SK-N-SH treated with all-trans-retinoic acid at 6 μM for 48 hours (cell line): ENCODE measurements at regions not wholly inside any gene's neighbourhood (a gene's known extent, or its start where the extent isn't known, plus 50 kb on each side); places are given as distances from the start of the nearest gene placed in this dataset.

ENCODE experiments used
- ATAC-seq: fragments of 200-7000 bp; cut with Tn5 transposase; 3 replicates; pipeline ENCODE4 v1.9.1; 2020; ENCODE audit warnings: mild to moderate bottlenecking, moderate library complexity
- BACH2 ChIP-seq: fragments of 250-450 bp; sonication (Bioruptor Pico); IDR thresholded peaks from 2 replicates; pipeline ENCODE4 v1.9.0; 2021; ENCODE audit warnings: mild to moderate bottlenecking, borderline replicate concordance
- CREB5 ChIP-seq: fragments of 250-450 bp; sonication (Bioruptor Pico); IDR thresholded peaks from 2 replicates; pipeline ENCODE4 v1.5.1; 2020; ENCODE audit warnings: low read depth, mild to moderate bottlenecking, moderate library complexity
- CSRNP3 ChIP-seq: fragments of 250-450 bp; sonication (Bioruptor Pico); IDR thresholded peaks from 2 replicates; pipeline ENCODE4 v1.5.1; 2021; ENCODE audit warnings: mild to moderate bottlenecking, moderate library complexity
- ESRRG ChIP-seq: fragments of 250-450 bp; sonication (Bioruptor Pico); IDR thresholded peaks from 2 replicates; pipeline ENCODE4 v1.6.1; 2021; ENCODE audit warnings: mild to moderate bottlenecking
- GLIS3 ChIP-seq: fragments of 250-450 bp; sonication (Bioruptor Pico); IDR thresholded peaks from 2 replicates; pipeline ENCODE4 v1.5.0; 2020; ENCODE audit warnings: mild to moderate bottlenecking, moderate library complexity
- ISL1 ChIP-seq: fragments of 250-450 bp; sonication (Bioruptor Pico); IDR thresholded peaks from 2 replicates; pipeline ENCODE4 v2.1.2; 2022; ENCODE audit warnings: mild to moderate bottlenecking, moderate library complexity
- OSR1 ChIP-seq: fragments of 250-450 bp; sonication (Bioruptor Pico); IDR thresholded peaks from 2 replicates; pipeline ENCODE4 v1.8.0; 2022; ENCODE audit warnings: moderate library complexity, mild to moderate bottlenecking, inconsistent platforms
- PATZ1 ChIP-seq: fragments of 250-450 bp; sonication (Bioruptor Pico); IDR thresholded peaks from 2 replicates; pipeline ENCODE4 v1.8.0; 2020; ENCODE audit warnings: mild to moderate bottlenecking, moderate library complexity, borderline replicate concordance
- PPARA ChIP-seq: fragments of 250-450 bp; sonication (Bioruptor Pico); IDR thresholded peaks from 2 replicates; pipeline ENCODE4 v1.5.0; 2020; ENCODE audit warnings: mild to moderate bottlenecking, borderline replicate concordance
- RARB ChIP-seq: fragments of 250-450 bp; sonication (Bioruptor Pico); IDR thresholded peaks from 2 replicates; pipeline ENCODE4 v1.8.0; 2021; ENCODE audit warnings: mild to moderate bottlenecking, moderate library complexity
- SNAI2 ChIP-seq: fragments of 250-450 bp; sonication (Bioruptor Pico); IDR thresholded peaks from 2 replicates; pipeline ENCODE4 v1.5.0; 2020; ENCODE audit warnings: mild to moderate bottlenecking, moderate library complexity
- TOX ChIP-seq: fragments of 250-450 bp; sonication (Bioruptor Pico); IDR thresholded peaks from 2 replicates; pipeline ENCODE4 v1.8.0; 2021; ENCODE audit warnings: mild to moderate bottlenecking, moderate library complexity, borderline replicate concordance
- TSHZ2 ChIP-seq: fragments of 250-450 bp; sonication (Bioruptor Pico); IDR thresholded peaks from 2 replicates; pipeline ENCODE4 v1.5.0; 2020; ENCODE audit warnings: mild to moderate bottlenecking, moderate library complexity
- ZC3H10 ChIP-seq: fragments of 250-450 bp; sonication (Bioruptor Pico); IDR thresholded peaks from 2 replicates; pipeline ENCODE4 v1.5.1; 2021; ENCODE audit warnings: mild to moderate bottlenecking, moderate library complexity
- ZFP3 ChIP-seq: fragments of 250-450 bp; sonication (Bioruptor Pico); IDR thresholded peaks from 2 replicates; pipeline ENCODE4 v1.5.0; 2020; ENCODE audit warnings: mild to moderate bottlenecking, moderate library complexity
- ZFP30 ChIP-seq: fragments of 450-650 bp; formaldehyde crosslinking; IDR thresholded peaks from 2 replicates; pipeline ENCODE4 v1.5.0; 2022; ENCODE audit warnings: mild to moderate bottlenecking, moderate library complexity
- ZNF70 ChIP-seq: fragments of 450-650 bp; formaldehyde crosslinking; IDR thresholded peaks from 2 replicates; pipeline ENCODE4 v1.5.0; 2020; ENCODE audit warnings: mild to moderate bottlenecking, moderate library complexity
- ZNF8 ChIP-seq: fragments of 450-650 bp; formaldehyde crosslinking; IDR thresholded peaks from 2 replicates; pipeline ENCODE4 v1.5.0; 2020; ENCODE audit warnings: mild to moderate bottlenecking, moderate library complexity

GRCh38 chr14:34283590-34283989 lies 178.4 kb downstream of the SPTSSA start:
- TF ChIP-seq SNAI2 (CRISPR knock-in tag) (no peak), PATZ1 (CRISPR knock-in tag) (no peak), TSHZ2 (CRISPR knock-in tag) (no peak), TOX (CRISPR knock-in tag) (no peak), ESRRG (CRISPR knock-in tag) (no peak), GLIS3 (no peak), CSRNP3 (no peak), BACH2 (CRISPR knock-in tag) (no peak), RARB (CRISPR knock-in tag) (no peak), ISL1 (CRISPR knock-in tag) (no peak), CREB5 (CRISPR knock-in tag) (no peak), OSR1 (CRISPR knock-in tag) (no peak)
- TF ChIP-seq, all 23 proteins: peak for 0
- no peak for ATAC-seq

- TF ChIP-seq ZNF8 (CRISPR knock-in tag) (no peak), SNAI2 (CRISPR knock-in tag) (no peak), TSHZ2 (CRISPR knock-in tag) (no peak), PPARA (CRISPR knock-in tag) (no peak), ZC3H10 (CRISPR knock-in tag) (no peak), ZFP3 (CRISPR knock-in tag) (no peak)
- ATAC-seq = no peak
Measured at GRCh38 chr14:34277191-34277590, 184.8 kb downstream of the SPTSSA start.

- TF ChIP-seq ZNF70 (CRISPR knock-in tag) = no peak
- TF ChIP-seq PATZ1 (CRISPR knock-in tag) = no peak
- no peak for TF ChIP-seq ZFP30 (CRISPR knock-in tag)
- no peak for TF ChIP-seq ZC3H10 (CRISPR knock-in tag)
- TF ChIP-seq CSRNP3 = no peak
- no peak for TF ChIP-seq RARB (CRISPR knock-in tag)
- no peak for TF ChIP-seq TOX (CRISPR knock-in tag)
- TF ChIP-seq BACH2 (CRISPR knock-in tag) = no peak
- TF ChIP-seq OSR1 (CRISPR knock-in tag) = no peak
- no peak for TF ChIP-seq ESRRG (CRISPR knock-in tag)
- ATAC-seq = no peak
Measured at GRCh38 chr14:34275530-34275929, 186.5 kb downstream of the SPTSSA start.
